Stimulated activated CD8-positive, alpha-beta memory T cell treated with anti-CD3 and anti-CD28 coated beads, Interleukin-15, amount 100 ng/mL, for 48 hours (primary cell): ENCODE measurements at regions not wholly inside any gene's neighbourhood (a gene's known extent, or its start where the extent isn't known, plus 50 kb on each side); places are given as distances from the start of the nearest gene placed in this dataset.

ENCODE experiments used
- DNase-seq, 2 donors: peaks; one replicate each; pipeline ENCODE4 v3.0.0-alpha.2; 2020; ENCODE audit warnings: low read depth in 2 of 2

- DNase-seq: no peak
Measured at GRCh38 chr18:34639687-34640086, 70.4 kb upstream of the DTNA start.

GRCh38 chr18:34640276-34640675 lies 69.8 kb upstream of the DTNA start:
- DNase-seq: no peak

- no peak for DNase-seq
Measured at GRCh38 chr18:34643989-34644388, 66.1 kb upstream of the DTNA start.

- no peak for DNase-seq
Measured at GRCh38 chr18:34647251-34647650, 62.8 kb upstream of the DTNA start.

GRCh38 chr18:34648269-34648985 lies 61.7 kb upstream of the DTNA start:
- DNase-seq: no peak

GRCh38 chr18:34649080-34649479 lies 61.0 kb upstream of the DTNA start:
- no peak for DNase-seq

- no peak for DNase-seq
Measured at GRCh38 chr18:34650121-34650545, 60.0 kb upstream of the DTNA start.

GRCh38 chr18:34651586-34652369 lies 58.3 kb upstream of the DTNA start:
- no peak for DNase-seq

GRCh38 chr18:34655131-34655530 lies 55.0 kb upstream of the DTNA start:
- DNase-seq: no peak

- no peak for DNase-seq
Measured at GRCh38 chr18:34657860-34658500, 52.1 kb upstream of the DTNA start.

- no peak for DNase-seq
Measured at GRCh38 chr18:34659579-34660517, 50.2 kb upstream of the DTNA start.
